NT2/D1 (cell line): ENCODE measurements at regions not wholly inside any gene's neighbourhood (a gene's known extent, or its start where the extent isn't known, plus 50 kb on each side); places are given as distances from the start of the nearest gene placed in this dataset.
"Not testable (repeated sequence)": the region's sequence is repeated elsewhere in the genome, so short reads cannot be mapped to it uniquely, and the experiment has no call there.

ENCODE experiments used
- DNase-seq: peaks from one replicate; pipeline ENCODE4 v3.0.0-alpha.2; 2011; ENCODE audit warnings: low read depth, low spot score
- H3K27me3 ChIP-seq: 2 replicates; pipeline ENCODE4 v1.6.0; 2011; ENCODE audit warnings: mild to moderate bottlenecking; ENCODE audit not compliant: insufficient read length, insufficient read depth
- H3K36me3 ChIP-seq: 2 replicates; pipeline ENCODE4 v1.6.1; 2011; ENCODE audit warnings: mild to moderate bottlenecking, low read length, mixed read lengths; ENCODE audit not compliant: insufficient read depth, insufficient read length
- H3K4me1 ChIP-seq: 2 replicates; pipeline ENCODE4 v1.5.1; 2011; ENCODE audit not compliant: insufficient read depth, insufficient read length
- H3K4me3 ChIP-seq: 2 replicates; pipeline ENCODE4 v1.5.1; 2011; ENCODE audit warnings: low read depth; ENCODE audit not compliant: insufficient read length
- H3K9ac ChIP-seq: 2 replicates; pipeline ENCODE4 v1.6.0; 2011; ENCODE audit warnings: low read depth; ENCODE audit not compliant: insufficient read length
- H3K9me3 ChIP-seq: 2 replicates; pipeline ENCODE4 v1.5.1; 2011; ENCODE audit warnings: mild to moderate bottlenecking, low read length; ENCODE audit not compliant: insufficient read depth
- SUZ12 ChIP-seq: IDR thresholded peaks from 2 replicates; pipeline ENCODE4 v1.6.1; 2011; ENCODE audit not compliant: insufficient read length, insufficient read depth; ENCODE audit errors: extremely low read depth
- YY1 ChIP-seq: IDR thresholded peaks from 2 replicates; pipeline ENCODE4 v1.6.1; 2011; ENCODE audit not compliant: insufficient read length, insufficient read depth
- ZNF274 ChIP-seq: IDR thresholded peaks from 2 replicates; pipeline ENCODE4 v1.6.1; 2011; ENCODE audit warnings: mild to moderate bottlenecking, low read depth, low read length

DNA sequence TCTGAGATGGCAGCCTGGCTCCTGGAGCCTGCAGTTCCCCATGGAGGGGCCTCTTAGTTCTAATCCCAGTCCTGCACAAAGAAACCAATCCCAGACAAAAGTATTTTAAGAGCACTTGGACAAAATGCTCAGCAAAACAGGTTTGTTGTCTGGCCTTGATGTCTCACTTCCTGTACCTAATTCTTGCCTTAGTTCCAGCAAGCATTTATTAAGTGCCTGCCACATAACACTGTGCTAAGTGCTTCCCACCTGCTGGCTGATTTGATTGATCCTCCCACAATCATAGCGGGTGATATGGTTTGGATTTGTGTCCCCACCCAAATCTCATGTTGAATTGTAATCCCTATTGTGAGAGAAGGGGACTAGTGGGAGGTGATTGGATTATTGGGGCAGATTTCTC lies 65.7 kb upstream of the HABP2 start:
- DNase-seq: no peak
- no peaks in the 10 kb centered on the region for H3K4me1 ChIP-seq
- H3K9ac ChIP-seq: no peak overlapping the region
- TF ChIP-seq YY1: no peak
- no peak for TF ChIP-seq SUZ12
- no peak for TF ChIP-seq ZNF274
- no peaks in the 10 kb centered on the region for H3K36me3 ChIP-seq
- no peak overlapping the region for H3K4me3 ChIP-seq
- no peaks in the 10 kb centered on the region for H3K27me3 ChIP-seq
- H3K9me3 ChIP-seq: no peaks in the 10 kb centered on the region

DNA sequence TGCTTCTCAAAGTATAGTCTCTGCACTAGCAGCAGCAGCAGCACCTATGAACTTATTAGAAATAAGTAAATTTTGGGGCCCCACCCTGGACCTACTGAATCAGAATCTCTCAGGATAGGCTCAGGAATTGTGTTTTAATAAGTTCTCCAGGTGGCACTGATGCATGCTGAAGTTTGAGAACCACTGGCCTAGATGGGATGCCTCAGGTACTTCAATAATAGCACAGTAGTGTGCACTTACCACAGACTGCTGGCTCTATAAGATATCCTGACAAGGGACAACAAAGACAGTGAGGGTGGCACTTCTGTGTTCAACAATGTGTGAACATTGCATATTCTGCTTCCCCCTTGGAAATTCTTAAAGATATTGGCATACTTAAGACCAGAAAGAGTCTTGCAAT lies 64.7 kb upstream of the HABP2 start:
- H3K9me3 ChIP-seq: no peaks in the 10 kb centered on the region
- no peak overlapping the region for H3K4me3 ChIP-seq
- TF ChIP-seq YY1 (no peak), ZNF274 (no peak), SUZ12 (no peak)
- no peaks in the 10 kb centered on the region for H3K4me1 ChIP-seq
- H3K27me3 ChIP-seq: no peaks in the 10 kb centered on the region
- H3K36me3 ChIP-seq: no peaks in the 10 kb centered on the region
- H3K9ac ChIP-seq: no peak overlapping the region
- DNase-seq: no peak

DNA sequence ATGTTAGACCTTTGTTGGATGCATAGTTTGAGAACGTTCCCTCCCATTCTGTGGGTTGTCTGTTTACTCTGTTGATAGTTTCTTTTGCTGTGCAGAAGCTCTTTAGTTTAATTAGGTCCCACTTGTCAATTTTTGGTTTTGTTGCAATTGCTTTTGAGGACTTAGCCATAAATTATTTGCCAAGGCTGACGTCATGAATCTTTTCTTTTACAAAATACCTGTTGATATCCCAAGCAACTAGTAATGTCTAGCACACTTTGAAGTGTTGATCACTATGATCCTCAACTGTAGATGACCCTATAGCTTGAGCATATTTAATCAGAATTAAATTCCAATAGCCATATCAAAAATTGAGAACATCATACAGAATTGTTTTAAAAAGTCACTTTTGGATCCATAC lies 63.3 kb upstream of the HABP2 start:
- H3K36me3 ChIP-seq, H3K4me3 ChIP-seq, DNase-seq, H3K4me1 ChIP-seq, H3K9ac ChIP-seq, H3K9me3 ChIP-seq, H3K27me3 ChIP-seq: not testable (repeated sequence)

DNA sequence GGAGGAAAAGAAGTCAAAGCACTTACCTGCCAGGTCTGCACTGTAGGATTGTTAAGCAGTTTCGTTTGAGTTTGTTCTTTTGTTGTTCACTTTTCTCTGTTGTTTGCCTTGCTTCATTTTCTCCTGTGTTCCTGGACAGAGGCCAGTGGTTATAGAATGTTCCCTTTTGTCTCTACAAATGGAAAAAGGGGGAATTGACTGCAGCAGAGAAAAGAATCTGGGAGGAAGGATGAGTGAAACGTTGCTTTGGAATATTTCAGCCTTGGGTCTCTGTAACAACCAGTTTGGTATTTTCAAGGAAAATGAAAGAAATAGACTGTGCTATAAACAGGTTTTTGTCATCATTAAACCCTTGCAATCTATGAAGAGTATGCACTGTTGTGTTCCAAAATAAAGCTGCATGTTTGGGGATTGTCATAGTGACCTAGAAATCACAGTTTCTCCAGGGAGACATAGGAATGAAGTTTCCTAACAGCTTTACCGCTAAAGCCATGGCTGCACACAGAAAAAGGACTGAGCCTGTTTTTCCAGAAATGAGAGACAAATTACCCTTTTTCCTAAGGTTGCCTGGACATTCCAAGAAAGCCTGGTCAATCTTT lies 60.8 kb upstream of the HABP2 start:
- Histone ChIP-seq H3K4me3 (no peak overlapping the region), H3K36me3 (no peaks in the 10 kb centered on the region), H3K9ac (no peak overlapping the region), H3K4me1 (peaks cover 2% of the 10 kb centered on the region), H3K9me3 (no peaks in the 10 kb centered on the region), H3K27me3 (no peaks in the 10 kb centered on the region)
- no peak for DNase-seq
- TF ChIP-seq SUZ12: no peak
- TF ChIP-seq ZNF274: no peak
- no peak for TF ChIP-seq YY1

DNA sequence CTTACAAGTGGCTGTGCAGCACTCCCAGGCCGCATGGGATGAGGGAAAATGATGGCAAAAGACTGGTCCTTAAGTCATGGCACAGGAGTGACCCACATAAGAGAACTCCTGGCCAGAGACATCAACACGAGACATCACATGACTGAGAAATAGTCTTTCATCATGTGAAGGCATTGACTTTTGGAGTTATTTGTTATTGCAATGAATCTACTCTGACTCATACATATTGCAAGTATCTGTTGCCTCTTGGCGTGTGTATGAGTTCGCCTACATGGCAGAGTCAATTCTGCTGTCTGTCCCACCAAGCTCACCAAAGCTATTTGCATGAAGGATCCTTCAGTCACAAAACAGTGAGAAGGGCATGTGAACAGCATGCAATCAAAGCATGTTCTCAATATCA lies 59.7 kb upstream of the HABP2 start:
- Histone ChIP-seq H3K4me3 (no peak overlapping the region), H3K27me3 (no peaks in the 10 kb centered on the region), H3K36me3 (no peaks in the 10 kb centered on the region), H3K9ac (no peak overlapping the region), H3K9me3 (no peaks in the 10 kb centered on the region), H3K4me1 (peaks cover 2% of the 10 kb centered on the region)
- DNase-seq: no peak
- TF ChIP-seq SUZ12 (no peak), ZNF274 (no peak), YY1 (no peak)

DNA sequence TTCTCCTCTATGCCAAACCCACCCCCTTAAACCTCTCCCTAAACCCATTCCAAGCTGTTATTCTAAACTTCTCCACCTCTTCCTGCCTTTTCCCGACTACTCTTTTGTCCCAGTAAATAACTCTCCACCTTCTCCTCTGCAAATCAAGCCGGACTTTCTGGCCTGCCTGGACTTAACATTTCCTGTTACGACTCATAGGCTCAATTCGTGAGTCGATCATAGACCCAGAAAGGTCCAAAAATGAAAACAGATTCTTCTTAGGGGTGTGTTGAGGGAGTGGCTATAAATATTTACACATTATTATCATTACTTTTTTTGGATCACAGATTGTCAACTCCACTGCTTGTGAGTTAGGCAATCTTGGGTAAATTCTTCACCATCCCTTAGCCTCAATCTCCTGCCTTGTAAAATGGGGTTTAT lies 59.0 kb upstream of the HABP2 start:
- TF ChIP-seq SUZ12: no peak
- no peak for TF ChIP-seq YY1
- TF ChIP-seq ZNF274: no peak
- Histone ChIP-seq H3K36me3 (no peaks in the 10 kb centered on the region), H3K4me1 (peaks cover 2% of the 10 kb centered on the region), H3K9me3 (no peaks in the 10 kb centered on the region), H3K27me3 (no peaks in the 10 kb centered on the region), H3K9ac (no peak overlapping the region), H3K4me3 (no peak overlapping the region)
- DNase-seq: no peak

DNA sequence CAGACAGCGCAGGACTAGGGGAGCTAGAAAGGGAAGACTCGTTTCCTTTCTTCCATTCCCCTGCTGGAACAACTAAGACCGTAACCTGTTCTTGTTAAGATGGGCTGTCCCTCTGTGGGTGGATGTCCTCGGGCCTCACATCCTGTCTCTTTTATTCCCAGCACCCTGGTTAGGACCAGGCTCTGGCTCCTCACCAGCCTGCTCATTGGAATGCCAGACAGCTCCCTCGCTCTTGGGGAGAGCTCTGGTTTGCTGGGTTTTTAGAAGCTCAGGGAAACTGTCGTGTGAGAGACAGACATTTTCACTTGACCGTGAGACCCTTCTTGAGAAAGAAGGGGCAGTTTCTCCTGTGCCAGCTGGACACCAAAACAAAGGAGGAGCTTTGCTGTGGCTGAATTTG lies 58.1 kb upstream of the HABP2 start:
- H3K9me3 ChIP-seq: no peaks in the 10 kb centered on the region

DNA sequence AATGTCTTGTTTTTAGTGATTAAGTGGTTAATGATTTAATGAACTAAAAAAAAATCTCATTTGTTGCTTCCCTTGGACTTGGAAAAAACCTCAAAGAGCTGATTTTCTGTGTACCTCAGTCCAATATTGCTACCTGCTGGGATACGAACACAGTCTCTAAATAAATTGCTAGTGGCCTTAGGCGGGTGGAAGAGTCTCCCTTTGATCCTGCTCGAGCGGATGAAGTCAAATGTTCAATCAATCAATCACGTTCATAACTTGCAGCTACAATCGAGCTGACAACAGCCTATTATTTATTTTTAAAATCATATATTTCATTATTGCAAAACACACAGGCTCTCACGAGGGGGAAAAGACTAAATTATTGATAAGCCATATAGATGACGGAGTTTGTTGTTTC lies 57.3 kb upstream of the HABP2 start:
- H3K27me3 ChIP-seq: no peaks in the 10 kb centered on the region
- TF ChIP-seq ZNF274: no peak
- TF ChIP-seq YY1: no peak
- no peak for TF ChIP-seq SUZ12
- no peak overlapping the region for H3K9ac ChIP-seq
- no peak for DNase-seq
- no peaks in the 10 kb centered on the region for H3K36me3 ChIP-seq
- no peak overlapping the region for H3K4me3 ChIP-seq
- peaks cover 2% of the 10 kb centered on the region for H3K4me1 ChIP-seq
- H3K9me3 ChIP-seq: no peaks in the 10 kb centered on the region

More for the DNA sequence above, 58.1 kb upstream of the HABP2 start:
- H3K27me3 ChIP-seq: no peaks in the 10 kb centered on the region
- H3K9ac ChIP-seq: no peak overlapping the region
- DNase-seq: no peak
- no peak overlapping the region for H3K4me3 ChIP-seq
- H3K4me1 ChIP-seq: peaks cover 2% of the 10 kb centered on the region
- TF ChIP-seq YY1 (no peak), SUZ12 (no peak), ZNF274 (no peak)
- H3K36me3 ChIP-seq: no peaks in the 10 kb centered on the region
